Stomach smooth muscle (tissue), 2 donors: ENCODE measurements at regions not wholly inside any gene's neighbourhood (a gene's known extent, or its start where the extent isn't known, plus 50 kb on each side); places are given as distances from the start of the nearest gene placed in this dataset.

Experiments
- H3K27ac ChIP-seq: one replicate; pipeline ENCODE4 v1.7.0; 2013; ENCODE audit warnings: mild to moderate bottlenecking, low read length, inconsistent platforms
- H3K27me3 ChIP-seq, 2 donors: one replicate each; pipeline ENCODE4 v1.7.0; 2013; ENCODE audit warnings: low read length in 2 of 2; ENCODE audit not compliant: insufficient read depth in 2 of 2, control insufficient read depth in 1 of 2
- H3K36me3 ChIP-seq, 2 donors: one replicate each; pipeline ENCODE4 v1.7.0; 2013; ENCODE audit warnings: low read length in 2 of 2; ENCODE audit not compliant: control insufficient read depth in 2 of 2, insufficient read depth in 2 of 2
- H3K4me1 ChIP-seq: one replicate; pipeline ENCODE4 v1.7.0; 2013; ENCODE audit warnings: low read length; ENCODE audit not compliant: control insufficient read depth, insufficient read depth
- H3K4me3 ChIP-seq, 2 donors: one replicate each; pipeline ENCODE4 v1.7.0; 2013; ENCODE audit warnings: low read length in 2 of 2
- H3K9ac ChIP-seq, 2 donors: one replicate each; pipeline ENCODE4 v1.7.0; 2013; ENCODE audit warnings: low read length in 2 of 2, mild to moderate bottlenecking in 1 of 2
- H3K9me3 ChIP-seq, 2 donors: one replicate each; pipeline ENCODE4 v1.7.0; 2013; ENCODE audit warnings: low read length in 2 of 2; ENCODE audit not compliant: control insufficient read depth in 2 of 2
- donor health status: healthy.
- donor health status: Pancreatic carcinoma.

DNA sequence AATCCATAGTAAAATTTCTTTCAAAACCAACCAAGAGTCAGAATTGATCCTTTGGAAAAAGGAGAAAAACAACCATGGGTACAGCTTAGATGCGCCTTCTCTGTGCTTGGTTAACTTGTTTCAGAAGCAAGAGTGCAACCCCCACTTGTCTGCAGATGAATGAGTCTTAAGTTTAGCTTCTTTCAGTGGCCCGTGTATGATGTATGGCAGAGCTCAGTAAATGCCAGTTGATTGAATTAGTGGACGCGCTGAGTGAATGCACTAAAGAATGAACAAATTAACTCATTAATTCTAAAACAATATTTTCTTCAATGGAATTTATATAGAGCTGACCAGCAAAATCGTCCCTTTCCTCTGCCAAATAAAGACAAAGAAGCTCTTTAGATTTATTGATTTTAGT lies 67.0 kb upstream of the ARHGEF3 start:
- Histone ChIP-seq H3K9me3 (no peaks in the 10 kb centered on the region), H3K4me1 (no peaks in the 10 kb centered on the region), H3K36me3 (no peaks in the 10 kb centered on the region), H3K27ac (no peak overlapping the region), H3K4me3 (no peak overlapping the region), H3K9ac (no peak overlapping the region), H3K27me3 (no peaks in the 10 kb centered on the region)

DNA sequence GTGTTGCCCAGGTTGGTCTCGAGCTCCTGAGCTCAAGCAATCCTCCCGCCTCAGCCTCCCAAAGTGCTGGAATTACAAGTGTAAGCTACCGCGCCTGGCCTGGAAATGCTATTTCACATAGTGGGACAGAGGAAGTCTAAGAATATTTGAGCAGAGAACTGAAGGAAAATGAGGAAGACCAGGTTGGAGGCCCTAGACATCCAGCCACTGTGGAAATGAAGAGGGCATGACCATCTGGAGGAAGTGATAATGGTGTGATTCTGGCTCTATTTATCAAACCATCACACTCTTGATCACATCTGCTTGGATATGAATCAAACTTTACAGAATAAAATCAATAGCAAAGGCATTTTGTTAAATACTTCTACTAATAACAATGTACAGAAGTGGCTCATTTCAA lies 65.9 kb upstream of the ARHGEF3 start:
- H3K9ac ChIP-seq = no peak overlapping the region
- H3K4me3 ChIP-seq = no peak overlapping the region
- H3K4me1 ChIP-seq = no peaks in the 10 kb centered on the region
- H3K27ac ChIP-seq = no peak overlapping the region
- H3K36me3 ChIP-seq = no peaks in the 10 kb centered on the region
- no peaks in the 10 kb centered on the region for H3K27me3 ChIP-seq
- no peaks in the 10 kb centered on the region for H3K9me3 ChIP-seq

DNA sequence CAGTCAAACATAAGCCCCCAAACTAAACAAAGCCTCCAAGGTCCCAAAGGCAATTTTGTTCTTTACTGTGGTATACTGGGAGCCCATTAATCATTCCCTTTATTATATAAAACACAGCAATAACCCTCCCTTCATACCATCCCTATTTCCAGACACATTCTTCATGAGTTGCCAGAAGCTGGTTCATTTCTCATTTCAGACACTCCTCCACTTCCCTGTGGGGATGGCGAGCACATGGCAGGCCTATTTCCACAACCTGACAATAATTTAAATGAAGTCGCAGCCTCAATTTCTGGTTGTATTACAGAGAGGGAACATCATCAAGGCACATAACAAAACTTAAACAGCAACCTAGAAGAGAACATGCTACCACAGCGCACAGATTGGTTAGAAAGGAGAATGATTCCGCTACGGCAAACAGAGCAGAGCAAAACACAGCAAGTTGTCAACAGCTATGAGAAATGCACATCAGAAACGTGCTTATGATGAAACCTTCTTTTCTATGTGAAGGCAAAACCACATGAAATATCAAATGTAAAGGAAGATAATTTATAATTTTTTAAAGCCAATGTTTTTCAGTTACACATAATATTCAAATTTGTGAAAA lies 63.3 kb upstream of the ARHGEF3 start:
- H3K4me3 ChIP-seq = no peak overlapping the region
- no peaks in the 10 kb centered on the region for H3K4me1 ChIP-seq
- H3K36me3 ChIP-seq = no peaks in the 10 kb centered on the region
- H3K9me3 ChIP-seq = no peaks in the 10 kb centered on the region
- H3K27me3 ChIP-seq = no peaks in the 10 kb centered on the region
- no peak overlapping the region for H3K27ac ChIP-seq
- no peak overlapping the region for H3K9ac ChIP-seq

DNA sequence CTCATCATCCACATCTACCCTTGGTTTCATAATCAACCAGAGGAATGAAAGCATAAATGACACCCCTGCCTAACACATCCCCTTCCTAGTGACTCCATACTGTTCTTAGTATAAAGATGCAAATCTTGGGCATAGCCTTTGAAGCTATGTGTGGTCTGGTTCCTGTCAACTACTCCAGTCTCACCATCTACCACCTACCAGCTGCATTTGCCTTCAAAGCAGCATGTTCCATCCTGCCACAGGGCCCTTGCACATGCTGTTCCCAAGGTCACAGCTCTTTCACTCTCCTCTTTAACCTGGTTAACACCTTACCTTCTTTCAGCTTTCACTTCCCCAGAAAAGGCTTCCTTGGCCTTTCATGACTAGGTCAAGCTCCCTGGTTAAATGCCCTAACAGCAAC lies 62.3 kb upstream of the ARHGEF3 start:
- no peaks in the 10 kb centered on the region for H3K9me3 ChIP-seq
- H3K36me3 ChIP-seq = no peaks in the 10 kb centered on the region
- H3K4me1 ChIP-seq = no peaks in the 10 kb centered on the region
- no peak overlapping the region for H3K4me3 ChIP-seq
- no peak overlapping the region for H3K9ac ChIP-seq
- H3K27me3 ChIP-seq = no peaks in the 10 kb centered on the region
- no peak overlapping the region for H3K27ac ChIP-seq

DNA sequence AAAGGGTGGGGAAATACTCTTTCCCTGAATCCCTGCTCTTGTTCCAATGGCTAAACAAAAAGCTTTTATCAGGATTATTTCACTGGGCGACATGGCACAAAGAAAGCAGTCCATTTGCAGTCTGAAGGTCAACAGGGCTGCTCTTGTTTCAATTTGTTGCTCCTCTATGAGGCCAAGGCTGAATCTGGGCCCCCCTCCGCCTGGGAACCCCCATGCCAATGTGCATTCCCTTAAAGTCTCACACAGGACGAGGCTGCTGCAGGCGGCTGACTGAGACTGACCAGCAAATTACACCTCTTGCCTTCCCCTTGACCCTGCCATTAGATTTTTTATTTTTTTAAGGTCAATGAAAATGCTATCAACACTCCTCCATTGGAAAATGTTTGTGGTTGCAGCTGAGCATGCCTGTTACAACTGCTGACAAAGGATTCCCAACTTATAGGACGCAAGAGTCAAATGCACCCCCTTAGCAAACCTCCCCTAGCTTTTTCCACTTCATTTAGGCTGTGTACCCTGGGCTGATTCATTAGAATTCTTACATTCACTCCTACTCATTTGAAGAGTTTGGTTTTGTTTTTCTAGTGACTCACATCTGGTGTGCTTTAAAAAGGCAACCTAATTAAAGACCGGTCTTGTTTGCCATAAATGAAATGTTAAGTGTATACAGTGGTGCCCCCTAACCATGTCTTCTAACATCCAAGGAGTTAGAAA lies 60.8 kb upstream of the ARHGEF3 start:
- no peak overlapping the region for H3K27ac ChIP-seq
- no peaks in the 10 kb centered on the region for H3K27me3 ChIP-seq
- no peaks in the 10 kb centered on the region for H3K9me3 ChIP-seq
- no peak overlapping the region for H3K4me3 ChIP-seq
- H3K36me3 ChIP-seq = no peaks in the 10 kb centered on the region
- no peak overlapping the region for H3K9ac ChIP-seq
- no peaks in the 10 kb centered on the region for H3K4me1 ChIP-seq

DNA sequence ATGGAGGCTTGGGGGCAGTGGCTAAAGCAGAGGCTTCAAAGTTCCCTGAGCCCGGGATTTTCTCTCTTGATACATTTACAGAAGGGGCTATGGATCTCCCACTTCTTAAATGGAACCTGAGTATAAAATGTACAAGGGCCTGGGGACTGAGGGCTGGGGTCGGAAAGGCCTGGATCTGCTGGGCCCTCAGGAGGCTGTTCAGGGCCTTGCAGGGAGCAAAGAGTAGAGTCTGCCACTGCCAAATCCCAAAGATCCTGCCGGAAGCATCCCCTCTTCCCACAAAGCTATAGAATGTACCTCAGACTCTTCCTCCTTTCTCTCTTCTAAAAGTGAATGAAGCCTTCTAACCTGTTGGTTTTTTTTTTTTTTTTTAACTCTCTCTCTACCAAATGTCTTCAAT lies 59.8 kb upstream of the ARHGEF3 start:
- no peak overlapping the region for H3K9ac ChIP-seq
- H3K27ac ChIP-seq = no peak overlapping the region
- no peaks in the 10 kb centered on the region for H3K9me3 ChIP-seq
- no peak overlapping the region for H3K4me3 ChIP-seq
- peaks cover 2% of the 10 kb centered on the region for H3K4me1 ChIP-seq
- H3K27me3 ChIP-seq = no peaks in the 10 kb centered on the region
- no peaks in the 10 kb centered on the region for H3K36me3 ChIP-seq

DNA sequence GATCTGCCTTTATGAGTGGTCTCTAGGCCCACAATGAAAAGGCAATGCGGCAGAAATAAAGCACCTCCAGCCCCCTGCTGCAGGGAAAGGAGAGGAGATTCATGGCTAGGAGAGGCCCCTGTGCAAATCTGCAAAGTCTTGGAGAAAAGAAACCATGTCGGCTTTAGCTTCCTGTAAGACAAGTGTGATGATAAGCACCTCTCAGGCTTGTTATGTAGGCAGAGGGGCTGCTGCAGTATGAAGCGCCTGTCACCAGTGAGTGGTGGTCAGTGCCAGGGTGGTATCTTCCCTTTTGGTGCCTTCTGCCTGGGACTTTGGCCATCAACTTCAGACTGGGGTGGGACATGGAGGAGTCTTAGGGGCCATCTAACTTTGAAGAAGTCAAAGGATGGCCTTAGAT lies 59.2 kb upstream of the ARHGEF3 start:
- Histone ChIP-seq H3K27ac (no peak overlapping the region), H3K9ac (no peak overlapping the region), H3K36me3 (no peaks in the 10 kb centered on the region), H3K9me3 (no peaks in the 10 kb centered on the region), H3K27me3 (no peaks in the 10 kb centered on the region), H3K4me1 (peaks cover 4% of the 10 kb centered on the region), H3K4me3 (no peak overlapping the region)

DNA sequence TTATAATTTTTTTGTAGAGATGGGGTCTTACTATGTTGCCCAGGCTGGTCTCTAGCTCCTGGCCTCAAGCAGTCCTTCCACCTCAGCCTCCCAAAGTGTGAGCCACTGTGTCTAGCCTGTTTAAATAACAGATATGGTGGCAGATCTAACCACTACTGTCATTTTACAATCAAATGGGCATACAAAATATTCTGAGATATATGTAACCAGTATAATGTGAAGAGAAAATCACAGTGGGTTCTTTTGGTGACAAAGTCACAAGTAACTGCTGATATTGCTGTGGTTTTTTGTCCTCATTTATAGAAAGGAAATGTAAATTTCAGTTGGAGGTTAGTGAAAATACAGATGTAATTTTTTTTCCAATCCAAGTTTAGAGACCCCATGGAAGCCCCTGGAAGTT lies 58.6 kb upstream of the ARHGEF3 start:
- no peaks in the 10 kb centered on the region for H3K9me3 ChIP-seq
- H3K36me3 ChIP-seq = no peaks in the 10 kb centered on the region
- H3K27ac ChIP-seq = no peak overlapping the region
- no peaks in the 10 kb centered on the region for H3K27me3 ChIP-seq
- H3K9ac ChIP-seq = no peak overlapping the region
- peaks cover 4% of the 10 kb centered on the region for H3K4me1 ChIP-seq
- no peak overlapping the region for H3K4me3 ChIP-seq

DNA sequence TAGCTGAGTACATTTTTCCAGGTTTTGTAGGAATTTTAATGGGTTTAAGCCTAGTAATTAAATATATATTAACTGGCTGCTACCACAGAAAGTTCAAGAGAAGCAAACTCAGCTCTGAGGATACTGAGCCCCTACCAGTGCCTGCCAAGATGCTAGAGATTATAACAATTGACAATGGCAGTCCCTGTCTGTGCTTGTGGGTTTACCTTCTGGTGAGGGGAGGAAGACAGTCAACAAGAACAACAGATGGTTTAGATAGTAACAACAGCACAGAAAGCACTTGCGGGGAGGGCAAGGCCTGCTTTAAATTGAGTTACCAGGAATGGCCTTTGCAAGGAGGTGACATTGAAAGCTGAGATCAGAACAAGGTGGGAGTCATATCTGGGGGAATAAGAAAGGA lies 56.6 kb upstream of the ARHGEF3 start:
- no peak overlapping the region for H3K4me3 ChIP-seq
- H3K4me1 ChIP-seq = peaks cover 4% of the 10 kb centered on the region
- H3K27me3 ChIP-seq = no peaks in the 10 kb centered on the region

DNA sequence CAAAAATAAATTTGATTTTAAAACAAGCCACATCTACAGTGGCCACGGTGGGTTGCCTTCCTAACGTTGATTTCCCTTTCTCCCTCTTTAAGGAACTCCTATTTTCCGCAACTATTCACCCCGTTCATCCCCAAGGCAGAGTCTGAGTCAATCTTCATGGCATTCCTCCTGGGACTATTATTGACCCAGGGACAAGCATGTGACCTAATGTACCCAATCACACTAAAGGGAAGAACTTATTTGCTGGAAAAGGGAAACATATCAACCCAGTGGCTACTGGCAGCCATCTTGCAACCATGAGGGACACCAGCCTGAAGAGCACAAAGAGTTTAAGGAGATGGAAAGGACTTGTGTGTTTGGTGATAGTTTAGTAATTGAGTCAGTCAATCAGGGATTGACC lies 55.4 kb upstream of the ARHGEF3 start:
- Histone ChIP-seq H3K9ac (no peak overlapping the region), H3K27me3 (no peaks in the 10 kb centered on the region), H3K4me1 (peaks cover 4% of the 10 kb centered on the region), H3K36me3 (no peaks in the 10 kb centered on the region), H3K4me3 (no peak overlapping the region), H3K27ac (no peak overlapping the region), H3K9me3 (no peaks in the 10 kb centered on the region)

More for the DNA sequence above, 56.6 kb upstream of the ARHGEF3 start:
- H3K27ac ChIP-seq = no peak overlapping the region
- H3K36me3 ChIP-seq = no peaks in the 10 kb centered on the region
- H3K9ac ChIP-seq = no peak overlapping the region
- H3K9me3 ChIP-seq = no peaks in the 10 kb centered on the region

DNA sequence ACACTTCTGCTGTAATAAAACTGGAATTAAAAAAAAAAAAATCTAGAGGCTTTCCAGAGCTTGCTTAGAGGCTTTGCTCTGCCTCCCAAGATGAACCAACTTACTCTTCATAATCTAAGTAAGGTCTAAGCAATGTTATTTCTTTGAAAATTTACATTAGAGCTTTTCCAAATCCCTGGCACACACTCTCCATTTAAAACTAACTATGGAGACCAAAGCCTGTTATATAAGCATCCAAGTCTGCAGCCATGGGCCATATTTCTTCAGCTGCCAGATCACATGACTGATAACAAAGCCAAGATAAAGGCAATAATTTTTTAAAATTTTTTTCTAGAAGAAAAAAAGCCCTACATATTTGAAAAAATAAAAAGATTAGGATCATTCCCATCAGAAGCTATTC lies 55.0 kb upstream of the ARHGEF3 start:
- Histone ChIP-seq H3K36me3 (no peaks in the 10 kb centered on the region), H3K27ac (no peak overlapping the region), H3K27me3 (no peaks in the 10 kb centered on the region), H3K4me1 (peaks cover 4% of the 10 kb centered on the region), H3K9me3 (no peaks in the 10 kb centered on the region), H3K9ac (no peak overlapping the region), H3K4me3 (no peak overlapping the region)
